BJ (cell line): ENCODE measurements at regions not wholly inside any gene's neighbourhood (a gene's known extent, or its start where the extent isn't known, plus 50 kb on each side); places are given as distances from the start of the nearest gene placed in this dataset.

Experiments
- CTCF ChIA-PET: fragments of 350-600 bp; formaldehyde crosslinking; extraction: SDS; loops from one replicate; lab custom pipeline; 2021; ENCODE audit warnings: antibody characterized with exemption, inconsistent platforms; lab: Yijun Ruan, JAX
- POLR2A ChIA-PET: fragments of 300-600 bp; sonication (Branson Sonifier 250); formaldehyde crosslinking; extraction: SDS; loops from one replicate; lab custom pipeline; 2021; ENCODE audit warnings: antibody characterized with exemption; lab: Charles Lee
- DNase-seq: peaks from one replicate; pipeline ENCODE4 v3.0.0-alpha.2; 2011; ENCODE audit warnings: low read depth
- H3K27me3 ChIP-seq: 2 replicates; pipeline ENCODE4 v1.6.0; 2011; ENCODE audit warnings: low read length; ENCODE audit not compliant: control insufficient read depth, insufficient read depth
- H3K36me3 ChIP-seq: 2 replicates; pipeline ENCODE4 v1.5.1; 2011; ENCODE audit warnings: low read length; ENCODE audit not compliant: control insufficient read depth, insufficient read depth
- H3K4me3 ChIP-seq: 2 replicates; pipeline ENCODE4 v1.5.1; 2011; ENCODE audit warnings: low read depth, mild to moderate bottlenecking, control low read depth, low read length
- CTCF ChIP-seq: IDR thresholded peaks from 2 replicates; pipeline ENCODE4 v1.5.1; 2011; ENCODE audit warnings: low read depth, mild to moderate bottlenecking, control low read depth, inconsistent platforms, low read length, moderate library complexity; ENCODE audit not compliant: insufficient read depth

- no peak for TF ChIP-seq CTCF
- Histone ChIP-seq H3K27me3 (no peaks in the 10 kb centered on the region), H3K4me3 (no peak overlapping the region), H3K36me3 (no peaks in the 10 kb centered on the region)
- ChIA-PET POLR2A (no interaction called here), CTCF (interaction anchor here (1.0 kb wide), 1 partner anchor 22 kb away, joined by 3 read pairs; no protein-coding TSS in a partner anchor)
- no peak for DNase-seq
Observed at GRCh38 chr2:8015848-8016600, 665.8 kb upstream of the ID2 start.

GRCh38 chr2:8016688-8017087 is 665.2 kb upstream of the ID2 start:
- CTCF ChIA-PET = interaction anchor here (1.0 to 1.6 kb wide), 2 partner anchors 10 to 21 kb away, joined by 3 to 4 read pairs; no protein-coding TSS in a partner anchor

GRCh38 chr2:8018956-8019355 is 662.9 kb upstream of the ID2 start:
- DNase-seq = no peak
- POLR2A ChIA-PET = no interaction called here
- no peaks in the 10 kb centered on the region for H3K36me3 ChIP-seq
- no peak overlapping the region for H3K4me3 ChIP-seq
- TF ChIP-seq CTCF = no peak
- no peaks in the 10 kb centered on the region for H3K27me3 ChIP-seq
- CTCF ChIA-PET = interaction anchor here (1.0 kb wide), 1 partner anchor 25 kb away, joined by 3 read pairs; no protein-coding TSS in a partner anchor

More at GRCh38 chr2:8016688-8017087, 665.2 kb upstream of the ID2 start:
- Histone ChIP-seq H3K4me3 (no peak overlapping the region), H3K36me3 (no peaks in the 10 kb centered on the region), H3K27me3 (no peaks in the 10 kb centered on the region)
- POLR2A ChIA-PET = no interaction called here
- no peak for DNase-seq
- TF ChIP-seq CTCF = no peak

GRCh38 chr2:8019934-8020333 is 661.9 kb upstream of the ID2 start:
- DNase-seq = no peak
- ChIA-PET CTCF (no interaction called here), POLR2A (no interaction called here)
- TF ChIP-seq CTCF = no peak
- no peaks in the 10 kb centered on the region for H3K27me3 ChIP-seq
- no peak overlapping the region for H3K4me3 ChIP-seq
- no peaks in the 10 kb centered on the region for H3K36me3 ChIP-seq

- H3K27me3 ChIP-seq = no peaks in the 10 kb centered on the region
- DNase-seq = no peak
- TF ChIP-seq CTCF = no peak
- H3K4me3 ChIP-seq = no peak overlapping the region
- ChIA-PET POLR2A (no interaction called here), CTCF (interaction anchor here (1.2 kb wide), 1 partner anchor 9 kb away, joined by 4 read pairs; no protein-coding TSS in a partner anchor)
- no peaks in the 10 kb centered on the region for H3K36me3 ChIP-seq
Observed at GRCh38 chr2:8021921-8022320, 659.9 kb upstream of the ID2 start.
